K562 (cell line): ENCODE measurements at regions not wholly inside any gene's neighbourhood (a gene's known extent, or its start where the extent isn't known, plus 50 kb on each side); places are given as distances from the start of the nearest gene placed in this dataset.

Experiments
- ATAC-seq: fragments of 200-7000 bp; cut with Tn5 transposase; 3 replicates; pipeline ENCODE4 v1.9.1; 2020; ENCODE audit warnings: moderate library complexity
- BruUV-seq: library from RNA; stranded (reverse); fragments of 400-500 nt; replicated peaks from 2 replicates; lab custom pipeline; 2021; lab: Mats Ljungman, UMichigan
- CTCF ChIA-PET: fragments of 300-600 bp; formaldehyde crosslinking; extraction: SDS; loops from one replicate; lab custom pipeline; 2021; ENCODE audit warnings: low intra/inter-chr PET ratio; lab: Yijun Ruan, JAX
- POLR2A ChIA-PET: fragments of 300-600, 350-650 bp; sonication (Branson Sonifier 250); formaldehyde crosslinking; extraction: SDS; loops from one replicate; lab custom pipeline; 2021; ENCODE audit warnings: antibody characterized with exemption, inconsistent platforms; lab: Yijun Ruan, JAX
- DNase-seq, 4 experiments: peaks; one replicate each; pipeline versions ENCODE4 v3.0.0 to v3.0.0-alpha.2; 2011 to 2018; ENCODE audit warnings: low spot score in 3 of 4, mixed read lengths in 3 of 4; ENCODE audit errors: extremely low read depth in 1 of 4
- FAIRE-seq: peaks from 2 replicates; lab custom pipeline; 2011; peaks lifted over from hg19 to GRCh38; lab: Jason Lieb, UNC
- H2AFZ ChIP-seq: 2 replicates; pipeline ENCODE4 v1.6.0; 2011; ENCODE audit warnings: low read depth, low read length, control low read depth, inconsistent platforms
- H3K27ac ChIP-seq: fragments of 200-600 bp; 3 replicates; pipeline ENCODE4 v1.8.0; 2011; ENCODE audit warnings: low read depth, mild to moderate bottlenecking, control low read depth, inconsistent platforms, low read length, moderate library complexity, mixed read lengths; ENCODE audit errors: extremely low read depth
- H3K27me3 ChIP-seq, 2 experiments: fragments of 300-600 bp in 1 of 2; 2 replicates in 1 of 2; 3 replicates in 1 of 2; pipeline versions ENCODE4 v1.6.0 to v1.8.0; 2011; ENCODE audit warnings: inconsistent platforms in 2 of 2, low read length in 2 of 2, mild to moderate bottlenecking in 1 of 2, mixed read lengths in 1 of 2, moderate library complexity in 1 of 2; ENCODE audit not compliant: control insufficient read depth in 2 of 2, insufficient read depth in 2 of 2
- H3K36me3 ChIP-seq: fragments of 300-600 bp; 3 replicates; pipeline ENCODE4 v1.8.0; 2011; ENCODE audit warnings: mild to moderate bottlenecking, low read length, inconsistent platforms; ENCODE audit not compliant: control insufficient read depth, insufficient read depth
- H3K4me1 ChIP-seq, 2 experiments: fragments of 200-600 bp in 1 of 2; replicated peaks in 1 of 2; 2 replicates in 1 of 2; 3 replicates in 1 of 2; pipeline versions ENCODE4 v1.5.1 to v1.8.0; 2011; ENCODE audit warnings: inconsistent platforms in 2 of 2, low read length in 2 of 2, mild to moderate bottlenecking in 1 of 2, mixed read lengths in 1 of 2, moderate library complexity in 1 of 2; ENCODE audit not compliant: control insufficient read depth in 2 of 2, insufficient read depth in 2 of 2
- H3K4me2 ChIP-seq: 2 replicates; pipeline ENCODE4 v1.6.1; 2011; ENCODE audit warnings: low read length, control low read depth, inconsistent platforms, mixed read lengths; ENCODE audit not compliant: insufficient read depth
- H3K4me3 ChIP-seq: fragments of 200-600 bp; sonication (generic), shearing (Covaris generic); 2 replicates; pipeline ENCODE4 v1.5.1; 2016; ENCODE audit warnings: control low read depth, inconsistent platforms
- H3K79me2 ChIP-seq: fragments of 200-600 bp; 3 replicates; pipeline ENCODE4 v1.8.0; 2011; ENCODE audit warnings: low read length, inconsistent platforms; ENCODE audit not compliant: control insufficient read depth, insufficient read depth
- H3K9ac ChIP-seq, 2 experiments: 2 replicates each; pipeline versions ENCODE4 v1.6.0 to v1.6.1; 2011; ENCODE audit warnings: low read depth in 2 of 2, low read length in 2 of 2, control low read depth in 1 of 2, inconsistent platforms in 1 of 2, mild to moderate bottlenecking in 1 of 2, mixed read lengths in 1 of 2; ENCODE audit not compliant: insufficient read depth in 1 of 2
- H3K9me1 ChIP-seq: one replicate; pipeline ENCODE4 v1.6.0; 2011; ENCODE audit warnings: inconsistent platforms, mild to moderate bottlenecking, low read length, moderate library complexity; ENCODE audit not compliant: control insufficient read depth, insufficient read depth
- H3K9me3 ChIP-seq: replicated peaks from 2 replicates; pipeline ENCODE4 v1.5.1; 2011; ENCODE audit warnings: low read depth, low read length, inconsistent platforms; ENCODE audit not compliant: control insufficient read depth, insufficient read depth
- H4K20me1 ChIP-seq: replicated peaks from 2 replicates; pipeline ENCODE4 v1.6.1; 2011; ENCODE audit warnings: low read length, inconsistent platforms, mixed read lengths; ENCODE audit not compliant: control insufficient read depth, insufficient read depth
- BMI1 ChIP-seq: fragments of 150-350 bp; IDR thresholded peaks from 2 replicates; pipeline ENCODE4 v1.6.1; 2014; ENCODE audit warnings: low read length
- EP300 ChIP-seq: IDR thresholded peaks from 2 replicates; pipeline ENCODE4 v1.6.1; 2012; ENCODE audit warnings: low read length, improper control_type of control experiment
- HLTF ChIP-seq: fragments of 450-650 bp; IDR thresholded peaks from 2 replicates; pipeline ENCODE4 v1.6.1; 2016
- NCOA2 ChIP-seq, 2 experiments: fragments of 450-650 bp; IDR thresholded peaks; 2 replicates each; pipeline ENCODE4 v1.6.1; 2018; ENCODE audit warnings: mild to moderate bottlenecking in 2 of 2, moderate library complexity in 1 of 2; ENCODE audit not compliant: partially characterized antibody in 2 of 2
- POU5F1 ChIP-seq: fragments of 150-350 bp; IDR thresholded peaks from 2 replicates; pipeline ENCODE4 v1.6.1; 2014; ENCODE audit warnings: borderline replicate concordance, low read length, low read depth, mild to moderate bottlenecking; ENCODE audit not compliant: partially characterized antibody
- ZC3H4 ChIP-seq: sonication (generic); formaldehyde crosslinking; IDR thresholded peaks from 2 replicates; pipeline ENCODE4 v1.9.0; 2021; ENCODE audit warnings: missing genetic modification reagents, borderline replicate concordance
- ZFPM2 ChIP-seq: fragments of 250-450 bp; sonication (Bioruptor Pico); IDR thresholded peaks from 2 replicates; pipeline ENCODE4 v1.5.1; 2022; ENCODE audit warnings: mild to moderate bottlenecking
- ZNF707 ChIP-seq: fragments of 250-450 bp; sonication (Bioruptor Pico); conservative IDR thresholded peaks from 2 replicates; pipeline ENCODE4 v1.8.0; 2022; ENCODE audit warnings: inconsistent platforms, mild to moderate bottlenecking, moderate library complexity
- in situ Hi-C: fragments of 300-500 bp; cut with MboI; formaldehyde crosslinking; loops from 4 replicates; pipeline ENCODE4 v1.15.0; 2018; ENCODE audit warnings: inconsistent platforms, mixed read lengths
- intact Hi-C: fragments of 100-400 bp; cut with micrococcal nuclease; formaldehyde crosslinking; loops from 2 replicates; pipeline ENCODE4 v1.14.2; 2022
- TF ChIP-seq, protein P1 (sequence below), 2 experiments: fragments of 450-650 bp; conservative IDR thresholded peaks; 2 replicates each; pipeline ENCODE4 v1.6.1; 2017; ENCODE audit warnings: mild to moderate bottlenecking in 2 of 2, moderate library complexity in 2 of 2
- TF ChIP-seq, protein P2 (sequence below): fragments of 250-450 bp; sonication (Bioruptor Pico); IDR thresholded peaks from 2 replicates; pipeline ENCODE4 v1.5.0; 2021; ENCODE audit warnings: mild to moderate bottlenecking, borderline replicate concordance
- TF ChIP-seq, protein P3 (sequence below): fragments of 450-650 bp; IDR thresholded peaks from 2 replicates; pipeline ENCODE4 v1.6.1; 2016; ENCODE audit warnings: antibody characterized with exemption

DNA sequence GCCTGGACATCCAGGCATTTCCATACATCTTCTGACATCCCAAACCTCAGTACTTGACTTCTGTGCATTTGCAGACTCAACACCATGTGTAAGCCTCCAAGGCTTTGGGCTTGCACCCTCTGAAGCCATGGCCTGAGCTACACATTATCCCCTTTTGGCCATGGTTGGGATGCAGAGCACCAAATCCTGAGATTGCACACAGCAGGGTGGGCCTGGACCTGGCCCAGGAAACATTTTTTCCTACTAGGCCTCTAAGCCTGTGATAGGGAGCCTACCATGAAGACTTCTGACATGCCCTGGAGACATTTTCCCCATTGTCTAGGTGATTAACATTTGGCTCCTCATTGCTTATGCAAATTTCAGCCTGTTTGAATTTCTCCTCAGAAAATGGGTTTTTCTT, 853.4 kb upstream of the SPRY2 start:
- Histone ChIP-seq H3K9ac (no peak overlapping the region), H2AFZ (no peak overlapping the region), H3K9me1 (no peaks in the 10 kb centered on the region), H3K9me3 (no peaks in the 10 kb centered on the region), H3K4me3 (no peak overlapping the region), H3K79me2 (no peaks in the 10 kb centered on the region), H3K36me3 (no peaks in the 10 kb centered on the region), H3K4me1 (no peaks in the 10 kb centered on the region), H4K20me1 (no peaks in the 10 kb centered on the region), H3K27me3 (no peaks in the 10 kb centered on the region), H3K27ac (no peak overlapping the region), H3K4me2 (no peak overlapping the region)
- ChIA-PET CTCF (no interaction called here), POLR2A (no interaction called here)
- intact Hi-C loops (no loop called here), in situ Hi-C loops (no loop called here)
- no peak for FAIRE-seq
- no TSS peak for BruUV-seq
- TF ChIP-seq ZC3H4: no peak
- TF ChIP-seq, protein P1, sequence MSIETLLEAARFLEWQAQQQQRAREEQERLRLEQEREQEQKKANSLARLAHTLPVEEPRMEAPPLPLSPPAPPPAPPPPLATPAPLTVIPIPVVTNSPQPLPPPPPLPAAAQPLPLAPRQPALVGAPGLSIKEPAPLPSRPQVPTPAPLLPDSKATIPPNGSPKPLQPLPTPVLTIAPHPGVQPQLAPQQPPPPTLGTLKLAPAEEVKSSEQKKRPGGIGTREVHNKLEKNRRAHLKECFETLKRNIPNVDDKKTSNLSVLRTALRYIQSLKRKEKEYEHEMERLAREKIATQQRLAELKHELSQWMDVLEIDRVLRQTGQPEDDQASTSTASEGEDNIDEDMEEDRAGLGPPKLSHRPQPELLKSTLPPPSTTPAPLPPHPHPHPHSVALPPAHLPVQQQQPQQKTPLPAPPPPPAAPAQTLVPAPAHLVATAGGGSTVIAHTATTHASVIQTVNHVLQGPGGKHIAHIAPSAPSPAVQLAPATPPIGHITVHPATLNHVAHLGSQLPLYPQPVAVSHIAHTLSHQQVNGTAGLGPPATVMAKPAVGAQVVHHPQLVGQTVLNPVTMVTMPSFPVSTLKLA (conservative IDR thresholded peaks at IDR 0.05): no peak
- TF ChIP-seq ZFPM2 (CRISPR knock-in tag): no peak
- TF ChIP-seq HLTF: no peak
- no peak for TF ChIP-seq POU5F1
- no peak for TF ChIP-seq NCOA2 (IDR thresholded peaks at IDR 0.05; ENCODE audit: partially characterized antibody in 2 of 2)
- no peak for TF ChIP-seq ZNF707 (CRISPR knock-in tag)
- TF ChIP-seq, protein P2, sequence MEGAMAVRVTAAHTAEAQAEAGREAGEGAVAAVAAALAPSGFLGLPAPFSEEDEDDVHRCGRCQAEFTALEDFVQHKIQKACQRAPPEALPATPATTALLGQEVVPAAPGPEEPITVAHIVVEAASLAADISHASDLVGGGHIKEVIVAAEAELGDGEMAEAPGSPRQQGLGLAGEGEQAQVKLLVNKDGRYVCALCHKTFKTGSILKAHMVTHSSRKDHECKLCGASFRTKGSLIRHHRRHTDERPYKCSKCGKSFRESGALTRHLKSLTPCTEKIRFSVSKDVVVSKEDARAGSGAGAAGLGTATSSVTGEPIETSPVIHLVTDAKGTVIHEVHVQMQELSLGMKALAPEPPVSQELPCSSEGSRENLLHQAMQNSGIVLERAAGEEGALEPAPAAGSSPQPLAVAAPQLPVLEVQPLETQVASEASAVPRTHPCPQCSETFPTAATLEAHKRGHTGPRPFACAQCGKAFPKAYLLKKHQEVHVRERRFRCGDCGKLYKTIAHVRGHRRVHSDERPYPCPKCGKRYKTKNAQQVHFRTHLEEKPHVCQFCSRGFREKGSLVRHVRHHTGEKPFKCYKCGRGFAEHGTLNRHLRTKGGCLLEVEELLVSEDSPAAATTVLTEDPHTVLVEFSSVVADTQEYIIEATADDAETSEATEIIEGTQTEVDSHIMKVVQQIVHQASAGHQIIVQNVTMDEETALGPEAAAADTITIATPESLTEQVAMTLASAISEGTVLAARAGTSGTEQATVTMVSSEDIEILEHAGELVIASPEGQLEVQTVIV: no peak
- no peak for TF ChIP-seq BMI1
- TF ChIP-seq, protein P3, sequence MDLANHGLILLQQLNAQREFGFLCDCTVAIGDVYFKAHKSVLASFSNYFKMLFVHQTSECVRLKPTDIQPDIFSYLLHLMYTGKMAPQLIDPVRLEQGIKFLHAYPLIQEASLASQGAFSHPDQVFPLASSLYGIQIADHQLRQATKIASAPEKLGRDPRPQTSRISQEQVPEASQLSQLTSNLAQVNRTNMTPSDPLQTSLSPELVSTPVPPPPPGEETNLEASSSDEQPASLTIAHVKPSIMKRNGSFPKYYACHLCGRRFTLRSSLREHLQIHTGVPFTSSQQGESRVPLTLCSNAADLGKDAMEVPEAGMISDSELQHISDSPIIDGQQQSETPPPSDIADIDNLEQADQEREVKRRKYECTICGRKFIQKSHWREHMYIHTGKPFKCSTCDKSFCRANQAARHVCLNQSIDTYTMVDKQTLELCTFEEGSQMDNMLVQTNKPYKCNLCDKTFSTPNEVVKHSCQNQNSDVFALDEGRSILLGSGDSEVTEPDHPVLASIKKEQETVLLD: no peak
- TF ChIP-seq EP300: no peak
- no peak for DNase-seq
- ATAC-seq: no peak
